Heart right ventricle (tissue), 16 donors: ENCODE measurements at regions not wholly inside any gene's neighbourhood (a gene's known extent, or its start where the extent isn't known, plus 50 kb on each side); places are given as distances from the start of the nearest gene placed in this dataset.

ENCODE experiments used
- ATAC-seq, 8 donors: fragments of 200-7000 bp; cut with Tn5 transposase; one replicate each; pipeline ENCODE4 v1.9.1; 2020; ENCODE audit warnings: mild to moderate bottlenecking in 8 of 8, moderate library complexity in 8 of 8, moderate number of reproducible peaks in 1 of 8
- DNase-seq, 2 donors: peaks; one replicate each; pipeline ENCODE4 v3.0.0-alpha.2; 2020
- H3K27ac ChIP-seq, 10 donors: fragments of 200-600 bp; sonication (generic) in 2 of 10; one replicate each; pipeline versions ENCODE4 v1.5.0 to v1.8.0; 2020 to 2022; ENCODE audit warnings: mild to moderate bottlenecking in 3 of 10
- H3K27me3 ChIP-seq, 7 donors: fragments of 200-600 bp; one replicate each; pipeline ENCODE4 v1.8.0; 2021 to 2022; ENCODE audit warnings: mild to moderate bottlenecking in 2 of 7
- H3K36me3 ChIP-seq, 9 donors: fragments of 200-600 bp; sonication (generic) in 1 of 9; one replicate each; pipeline versions ENCODE4 v1.5.0 to v1.8.0; 2020 to 2022; ENCODE audit warnings: mild to moderate bottlenecking in 2 of 9
- H3K4me1 ChIP-seq, 9 donors: fragments of 200-600 bp; sonication (generic) in 1 of 9; one replicate each; pipeline versions ENCODE4 v1.5.0 to v1.8.0; 2020 to 2022; ENCODE audit warnings: mild to moderate bottlenecking in 4 of 9
- H3K4me3 ChIP-seq, 10 donors: fragments of 200-600 bp; sonication (generic) in 2 of 10; one replicate each; pipeline versions ENCODE4 v1.5.0 to v1.8.0; 2020 to 2022; ENCODE audit warnings: mild to moderate bottlenecking in 7 of 10, moderate library complexity in 2 of 10
- H3K9me3 ChIP-seq, 11 donors: fragments of 200-600 bp in 10 of 11; sonication (generic) in 2 of 11; one replicate each; pipeline versions ENCODE4 v1.5.0 to v1.8.0; 2013 to 2022; ENCODE audit warnings: mild to moderate bottlenecking in 2 of 11, control low read depth in 1 of 11, moderate library complexity in 1 of 11
- WGBS, 2 donors: extraction: QIAGEN DNeasy Blood & Tissue Kit; methylation state at CpG; one replicate each; pipeline ENCODE4 v1.1.7; 2013; ENCODE audit warnings: inconsistent platforms in 1 of 2; 5-methylcytosine and 5-hydroxymethylcytosine counted together
- intact Hi-C, 10 donors: fragments of 100-400 bp; cut with DNase I; formaldehyde crosslinking; loops; one replicate each; pipeline versions ENCODE4 v1.11.1 to v1.14.2; 2022
- TF ChIP-seq, protein P1 (sequence below), 9 donors: fragments of 200-600 bp; sonication (generic) in 2 of 9; IDR thresholded peaks; one replicate each; pipeline versions ENCODE4 v1.5.0 to v1.8.0; 2021 to 2022; ENCODE audit warnings: antibody characterized with exemption in 9 of 9, mild to moderate bottlenecking in 5 of 9, moderate library complexity in 1 of 9
- donor health status: Arrhythmogenic right ventricular cardiomyopathy.
- donor health status: ischemic (EF 13 %, LVEDD 7.1; RV severe dilation, severe dysfunction).
- donor health status: healthy with polysubstance abuse.
- donor health status: DM: no; HTN: yes; CAD: no.
- donor health status: DM: no; HTN: no; CAD: no.
- donor health status: ischemic (EF 25% LVEDD 6.9; RV normal size, moderate dysfunction).
- donor health status: ischemic (EF 25% LVEDD 5.7; RV mildly dilated, moderate dysfunction).
- donor health status: healthy.
- donor health status: DM: yes; HTN: yes; CAD: no.
- donor health status: Ischemic cardiomyopathy.
- donor health status: ischemic (EF 35%, LVEDD 5.7; RV mildly dilated, moderate dysfunction).
- donor health status: nonischemic (EF 11% LVEDD 7.7; RV severe dilation, severe dysfunction).
- donor health status: DM: yes; HTN: yes; CAD: no.
- donor health status: PGD.
- donor health status: ischemic (EF 29% LVEDD 5.4; RV normal size, mild dysfunction).
- donor health status: nonischemic (EF 23%, LVEDD 6.1; RV moderate dilation, normal function).

DNA sequence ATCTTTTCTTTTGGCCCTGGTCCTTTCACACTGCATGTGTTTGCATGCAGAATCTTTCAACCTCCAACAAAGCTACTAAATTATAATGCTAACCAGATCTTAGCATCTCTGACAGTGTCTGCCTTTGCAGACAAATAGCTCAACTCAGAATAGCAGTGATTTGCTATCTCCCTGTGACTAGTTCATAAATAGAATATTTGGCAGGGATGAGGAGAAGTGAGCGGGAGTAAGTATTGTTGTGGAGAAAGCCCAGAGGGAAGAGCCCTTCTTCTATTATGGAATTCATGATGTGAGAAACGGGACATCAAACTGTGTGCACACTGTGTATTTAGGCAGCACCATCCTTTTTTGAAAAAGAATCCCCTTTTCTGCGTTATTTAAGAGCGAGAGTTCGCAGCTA lies 288.0 kb upstream of the CHORDC1 start:
- no peaks in the 10 kb centered on the region for H3K9me3 ChIP-seq
- H3K4me1 ChIP-seq, result peaks cover 0 to 5% (median 0%) of the 10 kb centered on the region in 9 donors
- no peaks in the 10 kb centered on the region for H3K27me3 ChIP-seq
- H3K27ac ChIP-seq, result peak overlapping the region in 1 of 10 donors; percentile 32
- H3K36me3 ChIP-seq, result no peaks in the 10 kb centered on the region
- H3K4me3 ChIP-seq, result peak overlapping the region in 1 of 10 donors; percentile 1
- DNase-seq, result no peak
- WGBS, 2 donors, result 64 to 83% methylated on average over 5 of the region's 5 CpGs
- TF ChIP-seq, protein P1, sequence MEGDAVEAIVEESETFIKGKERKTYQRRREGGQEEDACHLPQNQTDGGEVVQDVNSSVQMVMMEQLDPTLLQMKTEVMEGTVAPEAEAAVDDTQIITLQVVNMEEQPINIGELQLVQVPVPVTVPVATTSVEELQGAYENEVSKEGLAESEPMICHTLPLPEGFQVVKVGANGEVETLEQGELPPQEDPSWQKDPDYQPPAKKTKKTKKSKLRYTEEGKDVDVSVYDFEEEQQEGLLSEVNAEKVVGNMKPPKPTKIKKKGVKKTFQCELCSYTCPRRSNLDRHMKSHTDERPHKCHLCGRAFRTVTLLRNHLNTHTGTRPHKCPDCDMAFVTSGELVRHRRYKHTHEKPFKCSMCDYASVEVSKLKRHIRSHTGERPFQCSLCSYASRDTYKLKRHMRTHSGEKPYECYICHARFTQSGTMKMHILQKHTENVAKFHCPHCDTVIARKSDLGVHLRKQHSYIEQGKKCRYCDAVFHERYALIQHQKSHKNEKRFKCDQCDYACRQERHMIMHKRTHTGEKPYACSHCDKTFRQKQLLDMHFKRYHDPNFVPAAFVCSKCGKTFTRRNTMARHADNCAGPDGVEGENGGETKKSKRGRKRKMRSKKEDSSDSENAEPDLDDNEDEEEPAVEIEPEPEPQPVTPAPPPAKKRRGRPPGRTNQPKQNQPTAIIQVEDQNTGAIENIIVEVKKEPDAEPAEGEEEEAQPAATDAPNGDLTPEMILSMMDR (IDR thresholded peaks at IDR 0.05), result no peak
- peak in 1 of 8 donors; percentile 42 for ATAC-seq
- intact Hi-C loops, result no loop called here

DNA sequence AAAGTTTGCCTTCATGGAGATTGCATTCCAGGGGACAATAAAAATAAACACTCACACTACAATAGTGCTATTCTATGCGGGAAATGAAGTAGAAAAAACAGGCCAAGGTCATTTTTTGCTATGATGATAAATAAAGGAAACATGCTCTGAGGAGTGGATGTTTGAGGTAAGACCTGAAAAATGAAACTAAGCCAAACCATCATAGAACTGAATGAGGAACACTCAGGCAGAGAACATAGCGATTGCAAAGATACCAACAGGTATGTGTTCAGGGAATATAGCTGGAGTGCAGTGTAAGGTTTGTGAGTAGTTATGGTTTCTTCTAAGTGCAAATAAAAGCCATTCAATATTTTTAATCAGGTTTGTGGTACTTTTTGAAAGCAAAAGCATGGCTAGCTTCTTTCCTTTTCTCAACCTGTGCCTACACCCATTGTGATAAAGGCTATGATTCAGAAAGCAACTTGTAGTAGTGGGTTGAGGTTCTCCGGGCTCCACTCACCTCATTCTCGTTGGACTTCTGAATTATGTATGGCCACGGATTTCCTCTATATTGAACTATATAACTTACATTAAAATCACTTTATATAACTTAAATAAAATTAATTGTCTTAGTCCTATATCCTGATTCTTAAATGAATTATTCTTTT lies 278.2 kb upstream of the CHORDC1 start:
- no peaks in the 10 kb centered on the region for H3K36me3 ChIP-seq
- H3K27me3 ChIP-seq, result no peaks in the 10 kb centered on the region
- TF ChIP-seq, protein P1 (IDR thresholded peaks at IDR 0.05), result no peak
- ATAC-seq (no peak), DNase-seq (no peak)
- no peak overlapping the region for H3K4me3 ChIP-seq
- intact Hi-C loops, result no loop called here
- H3K4me1 ChIP-seq, result no peaks in the 10 kb centered on the region
- no peak overlapping the region for H3K27ac ChIP-seq
- H3K9me3 ChIP-seq, result peaks cover 0 to 29% (median 6%) of the 10 kb centered on the region in 11 donors
- WGBS, 2 donors, result 74 to 86% methylated on average over 5 of the region's 5 CpGs

GRCh38 chr11:90496722-90497121 lies 273.9 kb upstream of the CHORDC1 start:
- 93 to 96% methylated on average over 1 of the region's 1 CpG for WGBS, 2 donors
- ATAC-seq (no peak), DNase-seq (no peak)
- Histone ChIP-seq H3K4me1 (no peaks in the 10 kb centered on the region), H3K4me3 (no peak overlapping the region), H3K27ac (no peak overlapping the region), H3K27me3 (no peaks in the 10 kb centered on the region), H3K9me3 (peaks cover 0 to 29% (median 6%) of the 10 kb centered on the region in 11 donors), H3K36me3 (no peaks in the 10 kb centered on the region)
- intact Hi-C loops, result no loop called here
- TF ChIP-seq, protein P1 (IDR thresholded peaks at IDR 0.05), result no peak

DNA sequence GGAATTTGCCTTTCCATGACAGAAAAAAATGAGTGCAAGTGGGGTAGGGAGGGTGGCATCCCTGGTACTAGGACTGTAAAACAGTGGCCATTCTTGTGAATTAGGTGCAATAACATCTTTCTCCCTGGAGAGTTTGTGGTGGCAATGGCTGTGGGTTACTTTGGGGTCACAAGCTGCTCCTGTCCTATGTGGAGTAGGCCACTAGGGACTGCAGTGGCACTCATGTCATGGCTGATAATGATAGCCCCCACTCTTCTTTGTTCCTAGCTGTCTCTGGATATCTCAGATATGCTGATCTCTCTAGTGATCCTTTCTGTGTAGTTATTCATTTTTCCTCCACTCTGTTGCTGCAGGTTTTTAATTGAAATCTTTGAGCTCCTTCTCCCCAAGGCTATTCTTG lies 270.5 kb upstream of the CHORDC1 start:
- Histone ChIP-seq H3K4me3 (no peak overlapping the region), H3K36me3 (no peaks in the 10 kb centered on the region), H3K4me1 (no peaks in the 10 kb centered on the region), H3K27ac (no peak overlapping the region), H3K9me3 (peaks cover 0 to 24% (median 6%) of the 10 kb centered on the region in 11 donors), H3K27me3 (no peaks in the 10 kb centered on the region)
- ATAC-seq (no peak), DNase-seq (no peak)
- intact Hi-C loops, result no loop called here
- TF ChIP-seq, protein P1 (IDR thresholded peaks at IDR 0.05), result no peak
